NB4 (cell line): ENCODE measurements at regions not wholly inside any gene's neighbourhood (a gene's known extent, or its start where the extent isn't known, plus 50 kb on each side); places are given as distances from the start of the nearest gene placed in this dataset.

Experiments
- POLR2A ChIP-seq: IDR thresholded peaks from 2 replicates; pipeline ENCODE4 v1.6.1; 2011; ENCODE audit warnings: mild to moderate bottlenecking; ENCODE audit not compliant: insufficient read length; ENCODE audit errors: extremely low read depth
- TF ChIP-seq, protein P1 (sequence below): IDR thresholded peaks from one replicate; pipeline ENCODE4 v1.5.1; 2012; ENCODE audit warnings: low read depth, low read length

DNA sequence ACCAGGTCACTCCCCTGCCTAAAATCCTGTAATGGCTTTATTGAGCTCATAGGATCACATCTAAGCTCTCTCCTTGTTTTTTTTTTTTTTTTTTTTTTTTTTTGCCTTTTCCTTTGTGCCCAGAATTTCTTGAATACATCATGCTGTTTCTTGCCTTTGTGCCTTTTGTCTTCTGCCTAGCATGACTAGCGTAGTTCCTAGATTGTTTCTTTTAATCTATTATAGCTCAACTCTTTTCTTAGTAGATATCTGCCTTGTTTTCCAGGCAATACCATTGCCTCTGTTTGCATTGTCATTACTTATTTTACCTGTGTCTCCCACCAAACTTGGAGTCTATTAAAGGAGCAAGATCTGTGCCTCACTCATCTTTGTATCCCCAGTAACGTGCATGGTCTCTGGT is 106.1 kb upstream of the C9orf72 start:
- TF ChIP-seq, protein P1, sequence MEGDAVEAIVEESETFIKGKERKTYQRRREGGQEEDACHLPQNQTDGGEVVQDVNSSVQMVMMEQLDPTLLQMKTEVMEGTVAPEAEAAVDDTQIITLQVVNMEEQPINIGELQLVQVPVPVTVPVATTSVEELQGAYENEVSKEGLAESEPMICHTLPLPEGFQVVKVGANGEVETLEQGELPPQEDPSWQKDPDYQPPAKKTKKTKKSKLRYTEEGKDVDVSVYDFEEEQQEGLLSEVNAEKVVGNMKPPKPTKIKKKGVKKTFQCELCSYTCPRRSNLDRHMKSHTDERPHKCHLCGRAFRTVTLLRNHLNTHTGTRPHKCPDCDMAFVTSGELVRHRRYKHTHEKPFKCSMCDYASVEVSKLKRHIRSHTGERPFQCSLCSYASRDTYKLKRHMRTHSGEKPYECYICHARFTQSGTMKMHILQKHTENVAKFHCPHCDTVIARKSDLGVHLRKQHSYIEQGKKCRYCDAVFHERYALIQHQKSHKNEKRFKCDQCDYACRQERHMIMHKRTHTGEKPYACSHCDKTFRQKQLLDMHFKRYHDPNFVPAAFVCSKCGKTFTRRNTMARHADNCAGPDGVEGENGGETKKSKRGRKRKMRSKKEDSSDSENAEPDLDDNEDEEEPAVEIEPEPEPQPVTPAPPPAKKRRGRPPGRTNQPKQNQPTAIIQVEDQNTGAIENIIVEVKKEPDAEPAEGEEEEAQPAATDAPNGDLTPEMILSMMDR, result no peak
- no peak for TF ChIP-seq POLR2A
